Osteoblast (primary cell): ENCODE measurements at regions not wholly inside any gene's neighbourhood (a gene's known extent, or its start where the extent isn't known, plus 50 kb on each side); places are given as distances from the start of the nearest gene placed in this dataset.

Experiments
- DNase-seq: peaks from one replicate; pipeline ENCODE4 v3.0.0; 2011; ENCODE audit warnings: low spot score, mixed read lengths; ENCODE audit not compliant: insufficient read length; ENCODE audit errors: missing footprints
- H2AFZ ChIP-seq: 2 replicates; pipeline ENCODE4 v1.6.0; 2011; ENCODE audit warnings: mild to moderate bottlenecking, low read length
- H3K27ac ChIP-seq: 2 replicates; pipeline ENCODE4 v1.5.1; 2011; ENCODE audit warnings: mild to moderate bottlenecking, low read depth, low read length, moderate library complexity
- H3K27me3 ChIP-seq: 2 replicates; pipeline ENCODE4 v1.6.0; 2012; ENCODE audit warnings: mild to moderate bottlenecking, control low read depth, inconsistent platforms, low read length, moderate library complexity; ENCODE audit not compliant: insufficient read depth
- H3K36me3 ChIP-seq: 2 replicates; pipeline ENCODE4 v1.5.1; 2011; ENCODE audit warnings: mild to moderate bottlenecking, low read length, control low read depth, moderate library complexity; ENCODE audit not compliant: insufficient read depth
- H3K4me1 ChIP-seq: 2 replicates; pipeline ENCODE4 v1.5.1; 2011; ENCODE audit warnings: mild to moderate bottlenecking, low read length, control low read depth, moderate library complexity; ENCODE audit not compliant: insufficient read depth
- H3K4me2 ChIP-seq: 2 replicates; pipeline ENCODE4 v1.6.0; 2011; ENCODE audit warnings: mild to moderate bottlenecking, low read length; ENCODE audit not compliant: insufficient read depth
- H3K4me3 ChIP-seq: fragments of 200-600 bp; sonication (generic); 3 replicates; pipeline ENCODE4 v1.5.1; 2012; ENCODE audit warnings: mild to moderate bottlenecking, low read length, inconsistent platforms; ENCODE audit not compliant: insufficient read depth
- H3K79me2 ChIP-seq: 2 replicates; pipeline ENCODE4 v1.6.0; 2012; ENCODE audit warnings: mild to moderate bottlenecking, low read length, control low read depth, inconsistent platforms; ENCODE audit not compliant: insufficient read depth
- H3K9me3 ChIP-seq: 2 replicates; pipeline ENCODE4 v1.5.1; 2011; ENCODE audit warnings: low read depth, low read length, control low read depth
- H4K20me1 ChIP-seq: 2 replicates; pipeline ENCODE4 v1.6.0; 2012; ENCODE audit warnings: mild to moderate bottlenecking, low read length, control low read depth; ENCODE audit not compliant: insufficient read depth
- CTCF ChIP-seq: IDR thresholded peaks from 2 replicates; pipeline ENCODE4 v1.5.1; 2011; ENCODE audit warnings: mild to moderate bottlenecking, low read depth, low read length, moderate library complexity; ENCODE audit errors: extremely low read depth

DNA sequence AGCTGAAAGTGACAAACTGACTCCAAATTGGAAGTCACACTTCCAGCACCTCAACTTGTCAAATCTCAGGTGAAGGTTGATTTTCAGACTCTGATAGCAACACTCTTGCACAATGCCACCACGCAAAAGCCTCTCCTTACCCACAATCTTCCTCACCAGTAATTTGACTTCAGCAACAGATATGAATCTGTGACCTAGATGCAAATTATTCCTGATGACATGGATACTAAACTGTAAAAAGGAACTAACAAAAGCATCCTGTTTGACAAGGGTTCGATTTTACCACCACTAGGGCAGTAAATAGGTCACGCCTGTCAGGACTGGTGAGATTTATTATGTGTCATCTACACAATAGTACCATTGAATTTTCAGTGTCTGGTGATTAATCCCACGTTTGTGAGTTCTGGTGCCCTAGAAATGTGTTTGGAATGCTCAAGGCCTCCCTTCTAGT, 134.4 kb upstream of the COL21A1 start:
- Histone ChIP-seq H3K4me3 (no peak overlapping the region), H3K9me3 (no peaks in the 10 kb centered on the region), H3K36me3 (no peaks in the 10 kb centered on the region), H3K27me3 (no peaks in the 10 kb centered on the region), H3K4me2 (no peak overlapping the region), H3K79me2 (no peaks in the 10 kb centered on the region), H3K4me1 (no peaks in the 10 kb centered on the region), H3K27ac (no peak overlapping the region), H2AFZ (no peak overlapping the region), H4K20me1 (no peaks in the 10 kb centered on the region)
- no peak for TF ChIP-seq CTCF
- no peak for DNase-seq

DNA sequence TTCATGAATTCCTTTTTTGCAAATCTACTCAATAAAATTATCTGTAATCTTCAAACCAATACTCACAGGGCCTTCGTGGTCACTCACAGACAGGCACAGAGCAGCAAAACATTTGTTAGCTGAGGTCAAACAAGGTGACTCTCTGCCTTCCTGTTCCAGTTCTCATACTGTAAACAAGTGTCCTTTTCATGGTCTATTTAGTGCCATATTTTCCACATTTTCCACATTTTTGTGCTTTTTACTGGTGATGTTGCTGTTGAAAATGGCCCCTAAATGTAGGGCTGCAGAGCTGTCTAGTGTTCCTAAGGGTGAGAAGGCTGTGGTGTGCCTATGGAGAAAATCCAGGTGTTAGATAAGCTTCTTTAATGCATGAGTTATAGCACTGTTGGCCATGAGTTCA, 133.1 kb upstream of the COL21A1 start:
- Histone ChIP-seq H3K79me2 (no peaks in the 10 kb centered on the region), H2AFZ (no peak overlapping the region), H4K20me1 (no peaks in the 10 kb centered on the region), H3K9me3 (no peaks in the 10 kb centered on the region), H3K27me3 (no peaks in the 10 kb centered on the region), H3K4me1 (no peaks in the 10 kb centered on the region), H3K27ac (no peak overlapping the region), H3K4me3 (no peak overlapping the region), H3K36me3 (no peaks in the 10 kb centered on the region), H3K4me2 (no peak overlapping the region)
- no peak for DNase-seq
- TF ChIP-seq CTCF = no peak

- Histone ChIP-seq H3K27me3 (no peaks in the 10 kb centered on the region), H3K27ac (no peak overlapping the region), H3K4me2 (no peak overlapping the region), H3K4me1 (peaks cover 3% of the 10 kb centered on the region), H2AFZ (no peak overlapping the region), H3K79me2 (no peaks in the 10 kb centered on the region), H3K9me3 (no peaks in the 10 kb centered on the region), H3K36me3 (no peaks in the 10 kb centered on the region), H3K4me3 (no peak overlapping the region), H4K20me1 (no peaks in the 10 kb centered on the region)
- no peak for DNase-seq
- no peak for TF ChIP-seq CTCF
Measured at GRCh38 chr6:56378966-56379585, 131.7 kb upstream of the COL21A1 start.

- Histone ChIP-seq H3K4me2 (no peak overlapping the region), H4K20me1 (no peaks in the 10 kb centered on the region), H3K36me3 (no peaks in the 10 kb centered on the region), H2AFZ (no peak overlapping the region), H3K27me3 (no peaks in the 10 kb centered on the region), H3K4me3 (no peak overlapping the region), H3K9me3 (no peaks in the 10 kb centered on the region), H3K27ac (no peak overlapping the region), H3K79me2 (no peaks in the 10 kb centered on the region), H3K4me1 (peaks cover 3% of the 10 kb centered on the region)
- TF ChIP-seq CTCF = no peak
- no peak for DNase-seq
Measured at GRCh38 chr6:56378507-56378906, 131.1 kb upstream of the COL21A1 start.
